ENCODE measurements at regions not wholly inside any gene's neighbourhood (a gene's known extent, or its start where the extent isn't known, plus 50 kb on each side); places are given as distances from the start of the nearest gene placed in this dataset.

DNA sequence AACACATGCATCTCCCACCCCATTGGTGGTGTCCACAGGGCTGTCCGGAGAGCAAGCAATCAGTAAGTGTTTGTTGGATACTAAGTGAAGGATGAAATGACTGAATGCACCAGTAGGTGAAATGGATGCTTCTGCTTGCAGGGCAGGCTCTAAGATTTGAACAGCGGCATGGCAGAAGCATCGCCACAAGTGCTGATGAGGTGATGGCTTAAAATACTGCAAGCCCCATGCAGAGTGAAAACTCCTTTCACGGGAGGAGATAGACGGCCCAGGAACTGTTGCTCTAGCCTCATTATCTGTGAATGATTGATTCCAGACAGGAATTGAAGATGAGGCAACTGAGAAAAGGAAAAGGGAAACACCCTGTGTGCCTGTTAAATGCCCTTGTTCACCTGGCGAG is 158.9 kb downstream of the LY86 start:
- no peak for TF ChIP-seq ESRRG (CRISPR knock-in tag; IDR thresholded peaks at IDR 0.05)
- TF ChIP-seq RARB (CRISPR knock-in tag; IDR thresholded peaks at IDR 0.05): no peak
- TF ChIP-seq ZNF8 (CRISPR knock-in tag; IDR thresholded peaks at IDR 0.05): no peak
- no peak for TF ChIP-seq TSHZ2 (CRISPR knock-in tag; IDR thresholded peaks at IDR 0.05)
- TF ChIP-seq GLIS3 (CRISPR knock-in tag; IDR thresholded peaks at IDR 0.05): no peak
- ATAC-seq: no peak

DNA sequence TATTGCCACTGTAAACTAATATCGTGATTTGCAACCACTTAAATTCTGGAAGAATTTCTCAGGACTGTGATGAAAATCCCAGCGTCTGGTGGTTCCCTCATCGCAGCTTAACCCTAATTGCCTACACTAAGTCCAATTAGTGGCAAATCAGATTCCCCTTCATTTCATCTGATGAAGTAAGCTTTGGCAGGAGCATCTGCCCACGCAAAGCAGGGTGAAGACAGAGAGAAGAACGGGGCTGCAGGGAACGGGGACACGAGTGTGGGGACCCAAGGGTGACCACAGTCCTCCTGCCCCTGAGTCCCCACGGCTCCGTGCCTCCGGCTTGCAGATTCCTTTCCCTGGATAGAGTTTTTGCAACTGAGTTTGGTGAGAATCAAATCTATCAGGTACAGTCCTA is 159.5 kb downstream of the LY86 start:
- ATAC-seq: no peak
- TF ChIP-seq ISL1 (CRISPR knock-in tag; IDR thresholded peaks at IDR 0.05): no peak
- TF ChIP-seq PPARA (CRISPR knock-in tag; IDR thresholded peaks at IDR 0.05; ENCODE audit: borderline replicate concordance): no peak
- no peak for TF ChIP-seq ZFP3 (CRISPR knock-in tag; IDR thresholded peaks at IDR 0.05)
- no peak for TF ChIP-seq ESRRG (CRISPR knock-in tag; IDR thresholded peaks at IDR 0.05)
- TF ChIP-seq BACH2 (CRISPR knock-in tag; IDR thresholded peaks at IDR 0.05; ENCODE audit: borderline replicate concordance): no peak
- TF ChIP-seq SNAI2 (CRISPR knock-in tag; IDR thresholded peaks at IDR 0.05): no peak
- TF ChIP-seq ZC3H10 (CRISPR knock-in tag; IDR thresholded peaks at IDR 0.05): no peak
- TF ChIP-seq OSR1 (CRISPR knock-in tag; IDR thresholded peaks at IDR 0.05): no peak

- ATAC-seq: no peak
- TF ChIP-seq ZFP3 (CRISPR knock-in tag; IDR thresholded peaks at IDR 0.05) (no peak), ZNF8 (CRISPR knock-in tag; IDR thresholded peaks at IDR 0.05) (no peak), ZFP30 (CRISPR knock-in tag; IDR thresholded peaks at IDR 0.05) (no peak), GLIS3 (CRISPR knock-in tag; IDR thresholded peaks at IDR 0.05) (no peak), PPARA (CRISPR knock-in tag; IDR thresholded peaks at IDR 0.05; ENCODE audit: borderline replicate concordance) (no peak), SNAI2 (CRISPR knock-in tag; IDR thresholded peaks at IDR 0.05) (no peak), RARB (CRISPR knock-in tag; IDR thresholded peaks at IDR 0.05) (no peak), CSDC2 (CRISPR knock-in tag; IDR thresholded peaks at IDR 0.05) (no peak), ESRRG (CRISPR knock-in tag; IDR thresholded peaks at IDR 0.05) (no peak), TCF4 (CRISPR knock-in tag; IDR thresholded peaks at IDR 0.05; ENCODE audit: borderline replicate concordance) (no peak), ZC3H10 (CRISPR knock-in tag; IDR thresholded peaks at IDR 0.05) (no peak), TSHZ2 (CRISPR knock-in tag; IDR thresholded peaks at IDR 0.05) (no peak)
- TF ChIP-seq, protein P1, sequence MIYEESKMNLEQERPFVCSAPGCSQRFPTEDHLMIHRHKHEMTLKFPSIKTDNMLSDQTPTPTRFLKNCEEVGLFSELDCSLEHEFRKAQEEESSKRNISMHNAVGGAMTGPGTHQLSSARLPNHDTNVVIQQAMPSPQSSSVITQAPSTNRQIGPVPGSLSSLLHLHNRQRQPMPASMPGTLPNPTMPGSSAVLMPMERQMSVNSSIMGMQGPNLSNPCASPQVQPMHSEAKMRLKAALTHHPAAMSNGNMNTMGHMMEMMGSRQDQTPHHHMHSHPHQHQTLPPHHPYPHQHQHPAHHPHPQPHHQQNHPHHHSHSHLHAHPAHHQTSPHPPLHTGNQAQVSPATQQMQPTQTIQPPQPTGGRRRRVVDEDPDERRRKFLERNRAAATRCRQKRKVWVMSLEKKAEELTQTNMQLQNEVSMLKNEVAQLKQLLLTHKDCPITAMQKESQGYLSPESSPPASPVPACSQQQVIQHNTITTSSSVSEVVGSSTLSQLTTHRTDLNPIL (CRISPR knock-in tag; IDR thresholded peaks at IDR 0.05; ENCODE audit: low read depth): no peak
These were observed 161.4 kb downstream of the LY86 start for GRCh38 chr6:6749702-6750491.

DNA sequence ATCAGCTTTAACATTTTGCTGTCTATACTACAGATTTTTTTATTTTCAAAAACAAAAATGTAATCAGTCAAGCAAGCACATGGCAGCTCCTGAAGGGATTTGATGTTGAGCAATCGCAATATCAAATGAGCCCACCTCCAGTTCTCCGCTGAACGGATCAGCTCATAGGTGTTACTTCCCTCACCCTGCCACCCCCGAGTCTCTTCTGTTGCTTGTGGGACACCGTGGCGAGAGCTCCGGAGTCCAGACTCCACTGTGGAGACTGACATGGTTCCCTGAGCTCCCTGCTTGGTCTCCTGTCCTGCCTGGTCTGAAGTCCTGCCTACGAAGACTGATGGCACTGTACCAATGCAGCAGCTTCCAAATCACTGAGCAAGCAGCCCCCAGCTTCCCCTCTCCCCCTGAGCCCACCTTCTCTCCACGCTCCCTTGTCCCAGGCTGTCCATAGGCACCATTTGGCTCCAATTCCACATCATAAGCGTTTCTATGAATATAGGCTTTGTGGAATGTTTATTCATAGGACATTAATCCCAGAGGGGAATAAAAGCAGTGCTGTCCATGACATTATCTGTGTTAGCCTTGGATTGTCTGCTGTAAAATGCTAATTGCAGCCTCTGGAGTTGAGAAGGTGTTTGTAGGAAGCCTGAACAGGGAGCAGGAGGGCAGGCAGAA is 162.2 kb downstream of the LY86 start:
- ATAC-seq: no peak
- TF ChIP-seq OSR1 (CRISPR knock-in tag; IDR thresholded peaks at IDR 0.05) (no peak), BACH2 (CRISPR knock-in tag; IDR thresholded peaks at IDR 0.05; ENCODE audit: borderline replicate concordance) (no peak), TSHZ2 (CRISPR knock-in tag; IDR thresholded peaks at IDR 0.05) (no peak), ZNF565 (CRISPR knock-in tag; conservative IDR thresholded peaks at IDR 0.05; ENCODE audit: low read depth) (no peak), ZNF70 (CRISPR knock-in tag; IDR thresholded peaks at IDR 0.05) (no peak), ESRRG (CRISPR knock-in tag; IDR thresholded peaks at IDR 0.05) (no peak), PATZ1 (CRISPR knock-in tag; IDR thresholded peaks at IDR 0.05; ENCODE audit: borderline replicate concordance) (no peak), ZC3H10 (CRISPR knock-in tag; IDR thresholded peaks at IDR 0.05) (no peak)
- TF ChIP-seq, protein P2, sequence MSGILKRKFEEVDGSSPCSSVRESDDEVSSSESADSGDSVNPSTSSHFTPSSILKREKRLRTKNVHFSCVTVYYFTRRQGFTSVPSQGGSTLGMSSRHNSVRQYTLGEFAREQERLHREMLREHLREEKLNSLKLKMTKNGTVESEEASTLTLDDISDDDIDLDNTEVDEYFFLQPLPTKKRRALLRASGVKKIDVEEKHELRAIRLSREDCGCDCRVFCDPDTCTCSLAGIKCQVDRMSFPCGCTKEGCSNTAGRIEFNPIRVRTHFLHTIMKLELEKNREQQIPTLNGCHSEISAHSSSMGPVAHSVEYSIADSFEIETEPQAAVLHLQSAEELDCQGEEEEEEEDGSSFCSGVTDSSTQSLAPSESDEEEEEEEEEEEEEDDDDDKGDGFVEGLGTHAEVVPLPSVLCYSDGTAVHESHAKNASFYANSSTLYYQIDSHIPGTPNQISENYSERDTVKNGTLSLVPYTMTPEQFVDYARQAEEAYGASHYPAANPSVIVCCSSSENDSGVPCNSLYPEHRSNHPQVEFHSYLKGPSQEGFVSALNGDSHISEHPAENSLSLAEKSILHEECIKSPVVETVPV (CRISPR knock-in tag; IDR thresholded peaks at IDR 0.05): no peak

All from SK-N-SH treated with all-trans-retinoic acid at 6 μM for 48 hours (cell line).